HCT116 (cell line): ENCODE measurements at regions not wholly inside any gene's neighbourhood (a gene's known extent, or its start where the extent isn't known, plus 50 kb on each side); places are given as distances from the start of the nearest gene placed in this dataset.

Source experiments
- ATAC-seq: fragments of 200-7000 bp; cut with Tn5 transposase; 2 replicates; pipeline ENCODE4 v1.9.1; 2020; ENCODE audit warnings: mild to moderate bottlenecking, moderate library complexity
- BruUV-seq: library from RNA; stranded (reverse); fragments of 400-500 nt; replicated peaks from 2 replicates; lab custom pipeline; 2021; lab: Mats Ljungman, UMichigan
- CTCF ChIA-PET: fragments of 300-600 bp; sonication (Branson Sonifier 250); formaldehyde crosslinking; loops from one replicate; lab custom pipeline; 2021; ENCODE audit warnings: antibody characterized with exemption; lab: Charles Lee
- POLR2A ChIA-PET: fragments of 300-600, 350-600 bp; sonication (Branson Sonifier 250); formaldehyde crosslinking; loops from one replicate; lab custom pipeline; 2021; ENCODE audit warnings: antibody characterized with exemption; lab: Charles Lee
- RAD21 ChIA-PET, 2 experiments: fragments of 300-600 bp; sonication (Branson Sonifier 250); formaldehyde crosslinking; loops; one replicate each; lab custom pipeline; 2023; ENCODE audit warnings: low total read pairs in 2 of 2; ENCODE audit not compliant: uncharacterized antibody in 2 of 2, unreplicated experiment in 2 of 2, low non-redundant PET in 1 of 2; lab: Charles Lee
- DNase-seq: peaks from one replicate; pipeline ENCODE4 v3.0.0-alpha.2; 2010; ENCODE audit warnings: low read depth, low spot score
- H2AFZ ChIP-seq: fragments of 200-600 bp; shearing (Covaris generic), sonication (generic); 2 replicates; pipeline ENCODE4 v1.6.1; 2017; ENCODE audit warnings: low read depth, mixed run types, mixed read lengths, antibody characterized with exemption, low read length; ENCODE audit not compliant: poor library complexity, severe bottlenecking
- H3K27ac ChIP-seq: 2 replicates; pipeline ENCODE4 v1.5.1; 2012; ENCODE audit warnings: low read depth, low read length
- H3K27me3 ChIP-seq: fragments of 200-600 bp; sonication (generic); 2 replicates; pipeline ENCODE4 v1.6.1; 2016; ENCODE audit warnings: mixed run types, low read length, mixed read lengths; ENCODE audit not compliant: insufficient read depth
- H3K36me3 ChIP-seq, 2 experiments: fragments of 200-500 bp in 1 of 2; fragments of 200-600 bp in 1 of 2; sonication (Bioruptor generic) in 1 of 2; sonication (generic) in 1 of 2; 2 replicates each; pipeline versions ENCODE4 v1.5.1 to v1.6.1; 2014 to 2016; ENCODE audit warnings: low read length in 2 of 2, inconsistent platforms in 1 of 2, mixed read lengths in 1 of 2, mixed run types in 1 of 2; ENCODE audit not compliant: insufficient read depth in 2 of 2, control insufficient read depth in 1 of 2
- H3K4me1 ChIP-seq, 2 experiments: fragments of 200-600 bp in 1 of 2; sonication (generic) in 1 of 2; 2 replicates each; pipeline versions ENCODE4 v1.5.1 to v1.6.1; 2012 to 2017; ENCODE audit warnings: low read length in 2 of 2, inconsistent platforms in 1 of 2, mild to moderate bottlenecking in 1 of 2, mixed read lengths in 1 of 2, mixed run types in 1 of 2, moderate library complexity in 1 of 2; ENCODE audit not compliant: insufficient read depth in 2 of 2, control insufficient read depth in 1 of 2
- H3K4me2 ChIP-seq: fragments of 200-600 bp; sonication (generic); 2 replicates; pipeline ENCODE4 v1.6.1; 2017; ENCODE audit warnings: mixed run types, low read length, mixed read lengths
- H3K4me3 ChIP-seq, 2 experiments: fragments of 200-600 bp in 1 of 2; sonication (generic) in 1 of 2; replicated peaks in 1 of 2; 2 replicates each; pipeline ENCODE4 v1.5.1; 2011 to 2016; ENCODE audit warnings: low read length in 2 of 2, control low read depth in 1 of 2, low read depth in 1 of 2, mild to moderate bottlenecking in 1 of 2, mixed read lengths in 1 of 2, mixed run types in 1 of 2
- H3K79me2 ChIP-seq: fragments of 200-600 bp; sonication (generic); 2 replicates; pipeline ENCODE4 v1.6.1; 2017; ENCODE audit warnings: mild to moderate bottlenecking, mixed run types, low read length, moderate library complexity, mixed read lengths; ENCODE audit not compliant: insufficient read depth
- H3K9ac ChIP-seq: fragments of 200-600 bp; sonication (generic); 2 replicates; pipeline ENCODE4 v1.6.1; 2016; ENCODE audit warnings: low read length, mixed read lengths
- H3K9me2 ChIP-seq: fragments of 200-600 bp; sonication (generic), shearing (Covaris generic); 2 replicates; pipeline ENCODE4 v1.6.1; 2017; ENCODE audit warnings: mixed run types, mild to moderate bottlenecking, moderate library complexity; ENCODE audit not compliant: insufficient read depth
- H3K9me3 ChIP-seq, 2 experiments: fragments of 200-500 bp in 1 of 2; fragments of 200-600 bp in 1 of 2; sonication (Bioruptor generic) in 1 of 2; sonication (generic) in 1 of 2; 2 replicates each; pipeline ENCODE4 v1.6.1; 2014 to 2017; ENCODE audit warnings: low read length in 2 of 2, mixed read lengths in 2 of 2, inconsistent platforms in 1 of 2, low read depth in 1 of 2, mild to moderate bottlenecking in 1 of 2, mixed run types in 1 of 2, moderate library complexity in 1 of 2; ENCODE audit not compliant: control insufficient read depth in 1 of 2, insufficient read depth in 1 of 2
- H4K20me1 ChIP-seq: fragments of 200-600 bp; sonication (generic), shearing (Covaris generic); 2 replicates; pipeline ENCODE4 v1.6.1; 2017; ENCODE audit warnings: mixed run types, mild to moderate bottlenecking, moderate library complexity; ENCODE audit not compliant: insufficient read depth
- ATF3 ChIP-seq: IDR thresholded peaks from 2 replicates; pipeline ENCODE4 v1.6.1; 2012
- CBX3 ChIP-seq: IDR thresholded peaks from 2 replicates; pipeline ENCODE4 v1.6.1; 2012; ENCODE audit warnings: low read depth
- CEBPB ChIP-seq: IDR thresholded peaks from 2 replicates; pipeline ENCODE4 v1.6.1; 2012; ENCODE audit warnings: low read depth
- EZH2 ChIP-seq: fragments of 200-600 bp; sonication (generic); IDR thresholded peaks from 2 replicates; pipeline ENCODE4 v1.6.1; 2017; ENCODE audit warnings: antibody characterized with exemption, mixed run types
- JUND ChIP-seq: IDR thresholded peaks from 2 replicates; pipeline ENCODE4 v1.6.1; 2012
- MAX ChIP-seq: IDR thresholded peaks from 2 replicates; pipeline ENCODE4 v1.6.1; 2012
- RAD21 ChIP-seq: IDR thresholded peaks from 2 replicates; pipeline ENCODE4 v1.6.1; 2012; ENCODE audit warnings: low read depth, mild to moderate bottlenecking
- REST ChIP-seq: IDR thresholded peaks from 2 replicates; pipeline ENCODE4 v1.6.1; 2012; ENCODE audit warnings: low read depth
- SRF ChIP-seq: IDR thresholded peaks from 2 replicates; pipeline ENCODE4 v1.6.1; 2012; ENCODE audit warnings: low read depth
- TCF7L2 ChIP-seq: IDR thresholded peaks from 2 replicates; pipeline ENCODE4 v1.7.0; 2011; ENCODE audit warnings: borderline replicate concordance, inconsistent platforms; ENCODE audit not compliant: insufficient read depth, insufficient read length; ENCODE audit errors: extremely low read depth
- ZBTB33 ChIP-seq: IDR thresholded peaks from 2 replicates; pipeline ENCODE4 v1.6.1; 2011; ENCODE audit warnings: mild to moderate bottlenecking, low read length, moderate library complexity; ENCODE audit not compliant: insufficient replicate concordance; ENCODE audit errors: extremely low read depth
- ZFX ChIP-seq: fragments of 450-650 bp; IDR thresholded peaks from 2 replicates; pipeline ENCODE4 v1.6.1; 2017
- intact Hi-C: fragments of 100-400 bp; cut with micrococcal nuclease; formaldehyde crosslinking; loops from 2 replicates; pipeline ENCODE4 v1.10.0; 2022

- POLR2A ChIA-PET, result no interaction called here
Measured at GRCh38 chr16:59688006-59688405, 953.9 kb upstream of the GOT2 start.

More at GRCh38 chr16:59688006-59688405, 953.9 kb upstream of the GOT2 start:
- DNase-seq (no peak), ATAC-seq (no peak)
- TF ChIP-seq CBX3, result no peak
- no peak for TF ChIP-seq CEBPB
- no peak for TF ChIP-seq ZFX
- no peak for TF ChIP-seq MAX
- TF ChIP-seq JUND, result no peak
- TF ChIP-seq TCF7L2, result no peak
- TF ChIP-seq REST, result no peak
- TF ChIP-seq RAD21, result no peak
- no peak for TF ChIP-seq SRF
- TF ChIP-seq EZH2, result no peak
- TF ChIP-seq ATF3, result no peak
- TF ChIP-seq ZBTB33, result no peak
- Histone ChIP-seq H3K36me3 (no peaks in the 10 kb centered on the region; a peak in 1 of 4 replicates), H4K20me1 (no peaks in the 10 kb centered on the region), H3K9ac (no peak overlapping the region), H3K4me2 (no peak overlapping the region), H3K9me2 (no peaks in the 10 kb centered on the region), H2AFZ (no peak overlapping the region), H3K27me3 (no peaks in the 10 kb centered on the region), H3K4me1 (no peaks in the 10 kb centered on the region), H3K4me3 (no peak overlapping the region), H3K27ac (no peak overlapping the region), H3K79me2 (no peaks in the 10 kb centered on the region), H3K9me3 (peaks cover 3 to 19% of the 10 kb centered on the region in 2 experiments; a peak in 2 of 4 replicates)
- ChIA-PET RAD21 (no interaction called here), CTCF (no interaction called here)
- BruUV-seq, result no TSS peak
- intact Hi-C loops, result no loop called here
